GM06990 (cell line): ENCODE measurements at regions not wholly inside any gene's neighbourhood (a gene's known extent, or its start where the extent isn't known, plus 50 kb on each side); places are given as distances from the start of the nearest gene placed in this dataset.
A peak's percentile ranks its signal among the peaks of the same experiment; 100 is the strongest.

Experiments used
- DNase-seq: peaks from one replicate; pipeline ENCODE4 v3.0.0-alpha.2; 2011; ENCODE audit not compliant: insufficient read length; ENCODE audit errors: extremely low read depth
- H3K27me3 ChIP-seq: replicated peaks from 2 replicates; pipeline ENCODE4 v1.6.0; 2011; ENCODE audit warnings: low read length; ENCODE audit not compliant: control insufficient read depth, insufficient read depth
- H3K36me3 ChIP-seq: 2 replicates; pipeline ENCODE4 v1.5.1; 2011; ENCODE audit warnings: low read length; ENCODE audit not compliant: control insufficient read depth, insufficient read depth
- H3K4me3 ChIP-seq: replicated peaks from 2 replicates; pipeline ENCODE4 v1.5.1; 2011; ENCODE audit warnings: low read depth, mild to moderate bottlenecking, control low read depth, low read length
- CTCF ChIP-seq: IDR thresholded peaks from 2 replicates; pipeline ENCODE4 v1.5.1; 2011; ENCODE audit warnings: low read length, control low read depth, mild to moderate bottlenecking, inconsistent platforms; ENCODE audit not compliant: insufficient read depth, poor library complexity, severe bottlenecking

- TF ChIP-seq CTCF, result no peak
- no peak for DNase-seq
- Histone ChIP-seq H3K36me3 (no peaks in the 10 kb centered on the region), H3K4me3 (no peak overlapping the region), H3K27me3 (no peaks in the 10 kb centered on the region)
These were observed 690.1 kb upstream of the MAN1A1 start for GRCh38 chr6:120039664-120040063.

- Histone ChIP-seq H3K4me3 (no peak overlapping the region), H3K27me3 (no peaks in the 10 kb centered on the region), H3K36me3 (no peaks in the 10 kb centered on the region)
- no peak for DNase-seq
- TF ChIP-seq CTCF, result no peak
These were observed 682.3 kb upstream of the MAN1A1 start for GRCh38 chr6:120031837-120032236.

- no peak for DNase-seq
- Histone ChIP-seq H3K36me3 (no peaks in the 10 kb centered on the region), H3K4me3 (no peak overlapping the region), H3K27me3 (no peaks in the 10 kb centered on the region)
- no peak for TF ChIP-seq CTCF
These were observed 677.2 kb upstream of the MAN1A1 start for GRCh38 chr6:120026791-120027190.

- H3K4me3 ChIP-seq, result no peak overlapping the region
- no peak for TF ChIP-seq CTCF
- no peak for DNase-seq
- no peaks in the 10 kb centered on the region for H3K36me3 ChIP-seq
- H3K27me3 ChIP-seq, result no peaks in the 10 kb centered on the region
These were observed 660.5 kb upstream of the MAN1A1 start for GRCh38 chr6:120010075-120010474.

GRCh38 chr6:120005292-120005976, 655.9 kb upstream of the MAN1A1 start:
- no peaks in the 10 kb centered on the region for H3K27me3 ChIP-seq
- H3K4me3 ChIP-seq, result no peak overlapping the region
- no peaks in the 10 kb centered on the region for H3K36me3 ChIP-seq
- no peak for TF ChIP-seq CTCF
- no peak for DNase-seq

GRCh38 chr6:119986934-119987549, 637.5 kb upstream of the MAN1A1 start:
- Histone ChIP-seq H3K4me3 (no peak overlapping the region), H3K27me3 (no peaks in the 10 kb centered on the region), H3K36me3 (no peaks in the 10 kb centered on the region)
- TF ChIP-seq CTCF, result peak; percentile 22
- no peak for DNase-seq
